ENCODE measurements at regions not wholly inside any gene's neighbourhood (a gene's known extent, or its start where the extent isn't known, plus 50 kb on each side); places are given as distances from the start of the nearest gene placed in this dataset.

- no peak for DNase-seq (ENCODE audit: low read depth)
- TF ChIP-seq MAX (IDR thresholded peaks at IDR 0.05; ENCODE audit: low read depth, low read length) (no peak), MYC (IDR thresholded peaks at IDR 0.05; ENCODE audit: low read depth, low read length) (no peak), POLR2A (IDR thresholded peaks at IDR 0.05; ENCODE audit: extremely low read depth, insufficient read length) (no peak), CTCF (IDR thresholded peaks at IDR 0.05; ENCODE audit: low read depth, low read length) (no peak)
- H3K4me3 ChIP-seq (ENCODE audit: low read depth, low read length): no peak overlapping the region
Measured at GRCh38 chr20:58075586-58076345, 152.7 kb downstream of the ANKRD60 start.

GRCh38 chr20:58073945-58074856 lies 154.3 kb downstream of the ANKRD60 start:
- TF ChIP-seq CTCF (IDR thresholded peaks at IDR 0.05; ENCODE audit: low read depth, low read length) (no peak), POLR2A (IDR thresholded peaks at IDR 0.05; ENCODE audit: extremely low read depth, insufficient read length) (no peak), MAX (IDR thresholded peaks at IDR 0.05; ENCODE audit: low read depth, low read length) (no peak), MYC (IDR thresholded peaks at IDR 0.05; ENCODE audit: low read depth, low read length) (no peak)
- no peak for DNase-seq (ENCODE audit: low read depth)
- H3K4me3 ChIP-seq (ENCODE audit: low read depth, low read length): no peak overlapping the region

- TF ChIP-seq MAX (IDR thresholded peaks at IDR 0.05; ENCODE audit: low read depth, low read length) (no peak), MYC (IDR thresholded peaks at IDR 0.05; ENCODE audit: low read depth, low read length) (no peak), POLR2A (IDR thresholded peaks at IDR 0.05; ENCODE audit: extremely low read depth, insufficient read length) (no peak)
- H3K4me3 ChIP-seq (ENCODE audit: low read depth, low read length): no peak overlapping the region
- no peak for DNase-seq (ENCODE audit: low read depth)
Measured at GRCh38 chr20:58072695-58073671, 155.5 kb downstream of the ANKRD60 start.

- no peak overlapping the region for H3K4me3 ChIP-seq (ENCODE audit: low read depth, low read length)
- no peak for TF ChIP-seq MAX (IDR thresholded peaks at IDR 0.05; ENCODE audit: low read depth, low read length)
- no peak for TF ChIP-seq MYC (IDR thresholded peaks at IDR 0.05; ENCODE audit: low read depth, low read length)
- no peak for TF ChIP-seq POLR2A (IDR thresholded peaks at IDR 0.05; ENCODE audit: extremely low read depth, insufficient read length)
- TF ChIP-seq CTCF (IDR thresholded peaks at IDR 0.05; ENCODE audit: low read depth, low read length): no peak
- DNase-seq (ENCODE audit: low read depth): no peak
Measured at GRCh38 chr20:58071991-58072390, 156.5 kb downstream of the ANKRD60 start.

GRCh38 chr20:58071298-58071697 lies 157.2 kb downstream of the ANKRD60 start:
- TF ChIP-seq CTCF (IDR thresholded peaks at IDR 0.05; ENCODE audit: low read depth, low read length): no peak
- H3K4me3 ChIP-seq (ENCODE audit: low read depth, low read length): no peak overlapping the region

More at GRCh38 chr20:58071298-58071697, 157.2 kb downstream of the ANKRD60 start:
- DNase-seq (ENCODE audit: low read depth): no peak

All from NB4 (cell line).